ENCODE measurements at regions not wholly inside any gene's neighbourhood (a gene's known extent, or its start where the extent isn't known, plus 50 kb on each side); places are given as distances from the start of the nearest gene placed in this dataset.
"Not testable (repeated sequence)": the region's sequence is repeated elsewhere in the genome, so short reads cannot be mapped to it uniquely, and the experiment has no call there.

GRCh38 chr11:25456211-25456610 is 875.7 kb upstream of the ANO3 start:
- no peaks in the 10 kb centered on the region for H3K4me1 ChIP-seq (ENCODE audit: control insufficient read depth, extremely low read depth, insufficient read depth, low read length)
- no peak overlapping the region for H3K4me3 ChIP-seq (replicated peaks in 1 of 4; ENCODE audit: control extremely low read depth in 1 of 4, insufficient read depth in 1 of 4, low read depth in 3 of 4, low read length in 4 of 4)
- no peak overlapping the region for H3K9ac ChIP-seq (ENCODE audit: insufficient read depth, low read length)
- H4K20me1 ChIP-seq (ENCODE audit: control insufficient read depth, extremely low read depth, insufficient read depth, low read length): no peaks in the 10 kb centered on the region
- TF ChIP-seq EZH2 (IDR thresholded peaks at IDR 0.05; ENCODE audit: low read length, missing control alignments) (no peak), CTCF (conservative IDR thresholded peaks at IDR 0.05 in 1 of 2, IDR thresholded peaks at IDR 0.05 in 1 of 2; ENCODE audit: low read depth in 1 of 2, low read length in 2 of 2) (no peak)
- H3K9me3 ChIP-seq (ENCODE audit: control insufficient read depth, insufficient read depth, low read depth, low read length): no peaks in the 10 kb centered on the region
- no peaks in the 10 kb centered on the region for H3K36me3 ChIP-seq (ENCODE audit: control insufficient read depth, insufficient read depth, low read length)
- H2AFZ ChIP-seq (ENCODE audit: low read length): no peak overlapping the region
- H3K79me2 ChIP-seq (ENCODE audit: control insufficient read depth, insufficient read depth, low read length): no peaks in the 10 kb centered on the region
- H3K4me2 ChIP-seq (ENCODE audit: extremely low read depth, insufficient read depth, low read length): no peak overlapping the region
- no peak for DNase-seq (ENCODE audit: low read depth in 2 of 2)
- no peaks in the 10 kb centered on the region for H3K27me3 ChIP-seq (ENCODE audit: control insufficient read depth, insufficient read depth, low read length)
- H3K27ac ChIP-seq (ENCODE audit: insufficient read depth, low read length): no peak overlapping the region

DNA sequence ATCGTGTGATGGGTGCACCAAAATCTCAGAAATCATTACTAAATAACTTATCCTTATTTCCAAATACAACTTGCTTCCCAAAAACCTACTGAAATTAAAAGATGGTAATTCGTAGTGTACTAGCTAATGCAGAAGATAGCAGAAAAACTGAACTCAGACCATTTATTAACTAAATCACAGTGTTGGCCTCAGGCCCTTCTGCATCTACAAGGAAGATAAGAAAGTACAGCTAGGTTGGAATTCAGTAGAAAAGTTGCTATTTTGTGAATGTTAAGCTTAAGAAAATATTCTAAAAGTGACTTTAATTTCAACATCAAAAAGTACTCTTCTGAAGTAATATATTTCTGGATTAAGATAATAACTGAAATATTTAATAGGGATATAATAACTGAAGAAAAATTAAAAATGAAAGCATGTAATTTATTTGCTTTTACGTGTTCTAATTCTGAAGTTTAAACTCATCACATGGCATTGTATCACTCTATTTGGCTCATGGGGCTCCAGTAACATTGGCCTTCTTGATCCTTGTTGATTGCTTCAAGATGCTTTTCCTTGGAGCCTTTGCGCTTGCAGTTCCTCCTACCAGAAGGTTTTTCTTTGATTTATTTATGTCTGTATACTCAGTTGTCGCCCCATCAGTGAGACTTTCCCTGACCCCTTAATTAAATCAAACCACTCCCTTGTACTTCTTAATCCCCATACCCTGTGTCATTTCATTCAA is 847.9 kb upstream of the ANO3 start:
- Histone ChIP-seq H3K9ac (ENCODE audit: insufficient read depth, low read length) (no peak overlapping the region), H3K4me1 (ENCODE audit: control insufficient read depth, extremely low read depth, insufficient read depth, low read length) (no peaks in the 10 kb centered on the region), H2AFZ (ENCODE audit: low read length) (no peak overlapping the region)

GRCh38 chr11:25485315-25485714 is 846.6 kb upstream of the ANO3 start:
- Histone ChIP-seq H3K27ac (ENCODE audit: insufficient read depth, low read length) (no peak overlapping the region), H3K79me2 (ENCODE audit: control insufficient read depth, insufficient read depth, low read length) (no peaks in the 10 kb centered on the region), H3K4me3 (replicated peaks in 1 of 4; ENCODE audit: control extremely low read depth in 1 of 4, insufficient read depth in 1 of 4, low read depth in 3 of 4, low read length in 4 of 4) (no peak overlapping the region), H3K36me3 (ENCODE audit: control insufficient read depth, insufficient read depth, low read length) (no peaks in the 10 kb centered on the region), H4K20me1 (ENCODE audit: control insufficient read depth, extremely low read depth, insufficient read depth, low read length) (no peaks in the 10 kb centered on the region), H3K4me2 (ENCODE audit: extremely low read depth, insufficient read depth, low read length) (no peak overlapping the region), H3K4me1 (ENCODE audit: control insufficient read depth, extremely low read depth, insufficient read depth, low read length) (no peaks in the 10 kb centered on the region), H2AFZ (ENCODE audit: low read length) (no peak overlapping the region), H3K9ac (ENCODE audit: insufficient read depth, low read length) (no peak overlapping the region), H3K9me3 (ENCODE audit: control insufficient read depth, insufficient read depth, low read depth, low read length) (no peaks in the 10 kb centered on the region), H3K27me3 (ENCODE audit: control insufficient read depth, insufficient read depth, low read length) (no peaks in the 10 kb centered on the region)
- TF ChIP-seq CTCF (conservative IDR thresholded peaks at IDR 0.05 in 1 of 2, IDR thresholded peaks at IDR 0.05 in 1 of 2; ENCODE audit: low read depth in 1 of 2, low read length in 2 of 2): no peak
- no peak for TF ChIP-seq EZH2 (IDR thresholded peaks at IDR 0.05; ENCODE audit: low read length, missing control alignments)
- DNase-seq (ENCODE audit: low read depth in 2 of 2): no peak

More for the DNA sequence above, 847.9 kb upstream of the ANO3 start:
- H4K20me1 ChIP-seq (ENCODE audit: control insufficient read depth, extremely low read depth, insufficient read depth, low read length): no peaks in the 10 kb centered on the region
- H3K4me2 ChIP-seq (ENCODE audit: extremely low read depth, insufficient read depth, low read length): no peak overlapping the region
- TF ChIP-seq CTCF (conservative IDR thresholded peaks at IDR 0.05 in 1 of 2, IDR thresholded peaks at IDR 0.05 in 1 of 2; ENCODE audit: low read depth in 1 of 2, low read length in 2 of 2): no peak
- TF ChIP-seq EZH2 (IDR thresholded peaks at IDR 0.05; ENCODE audit: low read length, missing control alignments): no peak
- no peak overlapping the region for H3K27ac ChIP-seq (ENCODE audit: insufficient read depth, low read length)
- no peaks in the 10 kb centered on the region for H3K27me3 ChIP-seq (ENCODE audit: control insufficient read depth, insufficient read depth, low read length)
- no peaks in the 10 kb centered on the region for H3K9me3 ChIP-seq (ENCODE audit: control insufficient read depth, insufficient read depth, low read depth, low read length)
- no peak overlapping the region for H3K4me3 ChIP-seq (replicated peaks in 1 of 4; ENCODE audit: control extremely low read depth in 1 of 4, insufficient read depth in 1 of 4, low read depth in 3 of 4, low read length in 4 of 4)
- no peaks in the 10 kb centered on the region for H3K36me3 ChIP-seq (ENCODE audit: control insufficient read depth, insufficient read depth, low read length)
- no peaks in the 10 kb centered on the region for H3K79me2 ChIP-seq (ENCODE audit: control insufficient read depth, insufficient read depth, low read length)
- DNase-seq (ENCODE audit: low read depth in 2 of 2): no peak

DNA sequence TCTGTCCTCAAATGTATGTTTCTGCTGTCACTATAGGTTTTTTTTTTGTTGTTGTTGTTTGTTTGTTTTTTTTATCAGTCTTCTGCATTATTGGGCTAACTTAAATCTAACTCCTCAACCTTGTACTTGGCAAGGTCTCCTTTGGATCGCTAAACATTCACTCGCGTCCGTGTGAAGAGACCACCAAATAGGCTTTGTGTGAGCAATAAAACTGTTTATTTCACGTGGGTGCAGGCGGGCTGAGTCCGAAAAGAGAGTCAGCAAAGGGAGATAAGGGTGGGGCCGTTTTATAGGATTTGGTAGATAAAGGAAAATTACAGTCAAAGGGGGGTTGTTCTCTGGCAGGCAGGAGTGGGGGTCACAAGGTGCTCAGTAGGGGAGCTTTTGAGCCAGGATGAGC is 845.6 kb upstream of the ANO3 start:
- H3K9ac ChIP-seq (ENCODE audit: insufficient read depth, low read length); H3K79me2 ChIP-seq (ENCODE audit: control insufficient read depth, insufficient read depth, low read length); H3K4me2 ChIP-seq (ENCODE audit: extremely low read depth, insufficient read depth, low read length); H2AFZ ChIP-seq (ENCODE audit: low read length); H3K9me3 ChIP-seq (ENCODE audit: control insufficient read depth, insufficient read depth, low read depth, low read length); H3K27ac ChIP-seq (ENCODE audit: insufficient read depth, low read length); H3K4me3 ChIP-seq (replicated peaks in 1 of 4; ENCODE audit: control extremely low read depth in 1 of 4, insufficient read depth in 1 of 4, low read depth in 3 of 4, low read length in 4 of 4); DNase-seq (ENCODE audit: low read depth in 2 of 2); H4K20me1 ChIP-seq (ENCODE audit: control insufficient read depth, extremely low read depth, insufficient read depth, low read length); H3K36me3 ChIP-seq (ENCODE audit: control insufficient read depth, insufficient read depth, low read length); H3K27me3 ChIP-seq (ENCODE audit: control insufficient read depth, insufficient read depth, low read length); H3K4me1 ChIP-seq (ENCODE audit: control insufficient read depth, extremely low read depth, insufficient read depth, low read length): not testable (repeated sequence)

DNA sequence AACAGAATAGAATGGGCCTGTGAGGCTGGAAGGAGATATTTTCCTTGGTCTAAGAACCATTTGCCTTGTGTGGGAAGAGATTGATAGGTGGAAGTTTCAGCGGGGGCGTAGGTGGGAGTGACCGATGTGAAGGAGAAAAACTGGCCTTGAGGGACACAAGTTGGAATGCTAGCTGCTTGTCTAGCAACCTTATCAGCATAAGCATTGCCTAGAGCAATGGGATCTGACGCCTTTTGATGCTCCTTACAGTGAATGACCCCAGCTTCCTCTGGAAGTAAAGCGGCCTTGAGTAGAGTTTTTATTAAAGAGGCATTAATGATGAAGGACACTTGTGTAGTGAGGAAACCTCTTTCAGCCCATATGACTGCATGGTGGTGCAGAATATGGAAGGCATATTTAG is 843.8 kb upstream of the ANO3 start:
- H4K20me1 ChIP-seq (ENCODE audit: control insufficient read depth, extremely low read depth, insufficient read depth, low read length); H3K4me1 ChIP-seq (ENCODE audit: control insufficient read depth, extremely low read depth, insufficient read depth, low read length); H3K27me3 ChIP-seq (ENCODE audit: control insufficient read depth, insufficient read depth, low read length); H3K4me3 ChIP-seq (replicated peaks in 1 of 4; ENCODE audit: control extremely low read depth in 1 of 4, insufficient read depth in 1 of 4, low read depth in 3 of 4, low read length in 4 of 4); H2AFZ ChIP-seq (ENCODE audit: low read length); H3K9me3 ChIP-seq (ENCODE audit: control insufficient read depth, insufficient read depth, low read depth, low read length); H3K79me2 ChIP-seq (ENCODE audit: control insufficient read depth, insufficient read depth, low read length); H3K9ac ChIP-seq (ENCODE audit: insufficient read depth, low read length); H3K36me3 ChIP-seq (ENCODE audit: control insufficient read depth, insufficient read depth, low read length); H3K4me2 ChIP-seq (ENCODE audit: extremely low read depth, insufficient read depth, low read length); DNase-seq (ENCODE audit: low read depth in 2 of 2); H3K27ac ChIP-seq (ENCODE audit: insufficient read depth, low read length): not testable (repeated sequence)

Data from fibroblast of lung (primary cell).